ENCODE measurements at regions not wholly inside any gene's neighbourhood (a gene's known extent, or its start where the extent isn't known, plus 50 kb on each side); places are given as distances from the start of the nearest gene placed in this dataset.
"Not testable (repeated sequence)": the region's sequence is repeated elsewhere in the genome, so short reads cannot be mapped to it uniquely, and the experiment has no call there.

- H3K4me3 ChIP-seq, result no peak overlapping the region
- intact Hi-C loops (cut with DNase I; ENCODE audit: low total_unique reads), result no loop called here
- no peaks in the 10 kb centered on the region for H3K36me3 ChIP-seq (ENCODE audit: low read depth, missing control alignments)
- peaks cover 12% of the 10 kb centered on the region for H3K4me1 ChIP-seq
- WGBS, 2 donors, result 46 to 49% methylated on average over 9 to 11 of the region's 11 CpGs
- H3K27ac ChIP-seq, result no peak overlapping the region
- TF ChIP-seq, protein P1, sequence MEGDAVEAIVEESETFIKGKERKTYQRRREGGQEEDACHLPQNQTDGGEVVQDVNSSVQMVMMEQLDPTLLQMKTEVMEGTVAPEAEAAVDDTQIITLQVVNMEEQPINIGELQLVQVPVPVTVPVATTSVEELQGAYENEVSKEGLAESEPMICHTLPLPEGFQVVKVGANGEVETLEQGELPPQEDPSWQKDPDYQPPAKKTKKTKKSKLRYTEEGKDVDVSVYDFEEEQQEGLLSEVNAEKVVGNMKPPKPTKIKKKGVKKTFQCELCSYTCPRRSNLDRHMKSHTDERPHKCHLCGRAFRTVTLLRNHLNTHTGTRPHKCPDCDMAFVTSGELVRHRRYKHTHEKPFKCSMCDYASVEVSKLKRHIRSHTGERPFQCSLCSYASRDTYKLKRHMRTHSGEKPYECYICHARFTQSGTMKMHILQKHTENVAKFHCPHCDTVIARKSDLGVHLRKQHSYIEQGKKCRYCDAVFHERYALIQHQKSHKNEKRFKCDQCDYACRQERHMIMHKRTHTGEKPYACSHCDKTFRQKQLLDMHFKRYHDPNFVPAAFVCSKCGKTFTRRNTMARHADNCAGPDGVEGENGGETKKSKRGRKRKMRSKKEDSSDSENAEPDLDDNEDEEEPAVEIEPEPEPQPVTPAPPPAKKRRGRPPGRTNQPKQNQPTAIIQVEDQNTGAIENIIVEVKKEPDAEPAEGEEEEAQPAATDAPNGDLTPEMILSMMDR (IDR thresholded peaks at IDR 0.05), result peak in 1 of 3 experiments; percentile 51
- no peak for TF ChIP-seq POLR2A (IDR thresholded peaks at IDR 0.05)
- DNase-seq, result peak; percentile 43
- no peaks in the 10 kb centered on the region for H3K27me3 ChIP-seq
- no peaks in the 10 kb centered on the region for H3K9me3 ChIP-seq
Measured at GRCh38 chr16:87203060-87203656, 114.0 kb downstream of the C16orf95 start.

DNA sequence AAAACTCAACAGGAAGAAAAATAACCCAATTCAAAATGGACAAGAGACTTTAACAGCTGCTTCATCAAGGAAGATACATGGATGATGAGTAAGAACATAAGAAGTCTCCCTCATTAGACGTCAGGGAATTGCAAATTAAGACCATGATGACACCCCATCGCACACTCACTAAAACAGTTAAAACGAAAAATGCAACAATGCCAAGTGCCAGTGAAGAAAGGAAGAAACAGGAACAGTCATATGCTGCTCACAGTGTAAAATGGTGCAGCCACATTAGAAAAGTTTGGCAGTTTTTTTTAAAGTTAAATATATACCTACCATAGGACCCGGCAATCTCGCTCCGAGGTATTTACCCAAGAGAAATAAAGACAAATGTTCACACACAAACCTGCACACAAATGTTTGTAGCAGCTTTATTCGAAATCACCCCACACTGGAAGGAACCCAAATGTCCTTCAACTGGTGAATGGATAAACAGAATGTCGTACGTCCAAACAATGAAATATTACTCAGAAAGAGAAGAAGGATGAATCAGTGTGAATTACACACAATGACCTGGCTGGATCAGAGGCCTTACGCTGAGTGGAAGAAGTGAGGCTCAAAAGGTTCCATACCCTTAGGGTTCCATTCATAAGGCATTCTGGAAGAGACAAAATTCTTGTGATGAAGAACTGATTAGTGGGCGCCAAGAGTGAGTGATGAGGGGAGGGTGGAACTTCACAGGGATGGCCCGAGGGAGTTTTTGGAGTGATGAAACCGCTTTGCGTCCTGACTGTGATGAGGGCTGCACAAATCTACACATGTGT, 110.3 kb downstream of the C16orf95 start:
- H3K9me3 ChIP-seq, result no peaks in the 10 kb centered on the region
- WGBS, 2 donors, result 81 to 82% methylated on average over 14 of the region's 14 CpGs
- no peak overlapping the region for H3K27ac ChIP-seq
- intact Hi-C loops (cut with DNase I; ENCODE audit: low total_unique reads), result no loop called here
- no peak overlapping the region for H3K4me3 ChIP-seq
- DNase-seq, result no peak
- TF ChIP-seq, protein P1 (IDR thresholded peaks at IDR 0.05), result no peak
- no peak for TF ChIP-seq POLR2A (IDR thresholded peaks at IDR 0.05)
- no peaks in the 10 kb centered on the region for H3K36me3 ChIP-seq (ENCODE audit: low read depth, missing control alignments)
- H3K27me3 ChIP-seq, result no peaks in the 10 kb centered on the region
- H3K4me1 ChIP-seq, result peaks cover 12% of the 10 kb centered on the region

GRCh38 chr16:87207509-87207908, 109.7 kb downstream of the C16orf95 start:
- intact Hi-C loops (cut with DNase I; ENCODE audit: low total_unique reads), result no loop called here
- no peaks in the 10 kb centered on the region for H3K36me3 ChIP-seq (ENCODE audit: low read depth, missing control alignments)
- WGBS, 2 donors, result 57 to 66% methylated on average over 7 of the region's 7 CpGs
- no peak for TF ChIP-seq POLR2A (IDR thresholded peaks at IDR 0.05)
- TF ChIP-seq, protein P1 (IDR thresholded peaks at IDR 0.05), result no peak
- no peak overlapping the region for H3K4me3 ChIP-seq
- DNase-seq, result no peak
- no peaks in the 10 kb centered on the region for H3K27me3 ChIP-seq
- H3K4me1 ChIP-seq, result peaks cover 9% of the 10 kb centered on the region
- no peaks in the 10 kb centered on the region for H3K9me3 ChIP-seq
- no peak overlapping the region for H3K27ac ChIP-seq

- no peak for DNase-seq
- Histone ChIP-seq H3K4me3 (no peak overlapping the region), H3K27ac (no peak overlapping the region), H3K27me3 (no peaks in the 10 kb centered on the region), H3K4me1 (peaks cover 9% of the 10 kb centered on the region), H3K36me3 (ENCODE audit: low read depth, missing control alignments) (no peaks in the 10 kb centered on the region), H3K9me3 (no peaks in the 10 kb centered on the region)
- 65 to 70% methylated on average over 3 of the region's 3 CpGs for WGBS, 2 donors
- TF ChIP-seq, protein P1 (IDR thresholded peaks at IDR 0.05), result no peak
- no peak for TF ChIP-seq POLR2A (IDR thresholded peaks at IDR 0.05)
- intact Hi-C loops (cut with DNase I; ENCODE audit: low total_unique reads), result no loop called here
Measured at GRCh38 chr16:87207965-87208364, 109.2 kb downstream of the C16orf95 start.

DNA sequence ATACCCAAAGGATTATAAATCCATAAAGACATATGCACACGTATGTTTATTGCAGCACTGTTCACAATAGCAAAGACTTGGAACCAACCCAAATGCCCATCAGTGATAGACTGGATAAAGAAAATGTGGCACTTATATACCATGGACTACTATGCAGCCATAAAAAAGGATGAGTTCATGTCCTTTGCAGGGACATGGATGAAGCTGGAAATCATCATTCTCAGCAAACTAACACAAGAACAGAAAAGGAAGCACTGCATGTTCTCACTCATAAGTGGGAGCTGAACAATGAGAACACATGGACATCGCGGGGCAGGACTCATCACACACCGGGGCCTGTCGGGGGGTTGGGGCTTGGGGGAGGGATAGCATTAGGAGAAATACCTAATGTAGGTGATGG, 108.2 kb downstream of the C16orf95 start:
- H3K27ac ChIP-seq; H3K4me1 ChIP-seq; H3K36me3 ChIP-seq (ENCODE audit: low read depth, missing control alignments); H3K27me3 ChIP-seq; H3K9me3 ChIP-seq; intact Hi-C loops (cut with DNase I; ENCODE audit: low total_unique reads); H3K4me3 ChIP-seq; DNase-seq: not testable (repeated sequence)
- 97 to 98% methylated on average over 5 of the region's 5 CpGs for WGBS, 2 donors
